ENCODE measurements at regions not wholly inside any gene's neighbourhood (a gene's known extent, or its start where the extent isn't known, plus 50 kb on each side); places are given as distances from the start of the nearest gene placed in this dataset.

GRCh38 chr4:170716868-170717267 is 627.1 kb upstream of the AADAT start:
- Mint-ChIP-seq H3K36me3 (ENCODE audit: low read depth, unreplicated experiment) (no peaks in the 10 kb centered on the region), H3K4me3 (ENCODE audit: unreplicated experiment) (no peak overlapping the region), H3K9me3 (ENCODE audit: unreplicated experiment) (no peaks in the 10 kb centered on the region), H3K4me1 (ENCODE audit: low read depth, unreplicated experiment) (no peaks in the 10 kb centered on the region), H3K27me3 (ENCODE audit: low read depth, unreplicated experiment) (no peaks in the 10 kb centered on the region), H3K27ac (ENCODE audit: unreplicated experiment) (no peak overlapping the region)
- DNase-seq (ENCODE audit: low read depth) (no peak), FAIRE-seq (no peak)
- no peak overlapping the region for H3K4me2 ChIP-seq (ENCODE audit: low read length)
- H4K20me1 ChIP-seq (ENCODE audit: insufficient read depth, low read length) = no peaks in the 10 kb centered on the region
- TF ChIP-seq CTCF (IDR thresholded peaks at IDR 0.05; ENCODE audit: insufficient read depth, low read depth, low read length) = no peak
- TF ChIP-seq EZH2 (IDR thresholded peaks at IDR 0.05; ENCODE audit: insufficient read depth, low read length) = no peak
- H3K9me3 ChIP-seq (ENCODE audit: insufficient read depth, low read depth, low read length) = no peaks in the 10 kb centered on the region
- H2AFZ ChIP-seq (ENCODE audit: low read depth, low read length) = no peak overlapping the region
- no peaks in the 10 kb centered on the region for H3K27me3 ChIP-seq (ENCODE audit: insufficient read depth, low read length)
- H3K36me3 ChIP-seq (ENCODE audit: insufficient read depth, low read length) = no peaks in the 10 kb centered on the region
- H3K9ac ChIP-seq (ENCODE audit: low read length) = no peak overlapping the region
- no peak overlapping the region for H3K27ac ChIP-seq (ENCODE audit: low read depth, low read length)
- no peak overlapping the region for H3K4me3 ChIP-seq (ENCODE audit: insufficient read depth, low read depth, low read length)
- H3K79me2 ChIP-seq (ENCODE audit: insufficient read depth, low read length) = no peaks in the 10 kb centered on the region
- H3K4me1 ChIP-seq (ENCODE audit: insufficient read depth, low read length) = no peaks in the 10 kb centered on the region

- no peak overlapping the region for H2AFZ ChIP-seq (ENCODE audit: low read depth, low read length)
- H3K4me3 Mint-ChIP-seq (ENCODE audit: unreplicated experiment) = no peak overlapping the region
Observed at GRCh38 chr4:170705907-170706306, 616.2 kb upstream of the AADAT start.

More at GRCh38 chr4:170705907-170706306, 616.2 kb upstream of the AADAT start:
- no peaks in the 10 kb centered on the region for H3K36me3 Mint-ChIP-seq (ENCODE audit: low read depth, unreplicated experiment)
- no peaks in the 10 kb centered on the region for H3K79me2 ChIP-seq (ENCODE audit: insufficient read depth, low read length)
- H3K9me3 ChIP-seq (ENCODE audit: insufficient read depth, low read depth, low read length) = no peaks in the 10 kb centered on the region
- no peaks in the 10 kb centered on the region for H4K20me1 ChIP-seq (ENCODE audit: insufficient read depth, low read length)
- peaks cover 6% of the 10 kb centered on the region for H3K4me1 Mint-ChIP-seq (ENCODE audit: low read depth, unreplicated experiment)
- H3K4me3 ChIP-seq (ENCODE audit: insufficient read depth, low read depth, low read length) = no peak overlapping the region
- H3K9me3 Mint-ChIP-seq (ENCODE audit: unreplicated experiment) = no peaks in the 10 kb centered on the region
- no peak overlapping the region for H3K27ac ChIP-seq (ENCODE audit: low read depth, low read length)
- H3K27me3 ChIP-seq (ENCODE audit: insufficient read depth, low read length) = no peaks in the 10 kb centered on the region
- H3K27ac Mint-ChIP-seq (ENCODE audit: unreplicated experiment) = no peak overlapping the region
- FAIRE-seq = no peak
- H3K9ac ChIP-seq (ENCODE audit: low read length) = no peak overlapping the region
- no peak overlapping the region for H3K4me2 ChIP-seq (ENCODE audit: low read length)
- no peak for DNase-seq (ENCODE audit: low read depth)
- H3K36me3 ChIP-seq (ENCODE audit: insufficient read depth, low read length) = no peaks in the 10 kb centered on the region
- H3K4me1 ChIP-seq (ENCODE audit: insufficient read depth, low read length) = no peaks in the 10 kb centered on the region
- TF ChIP-seq CTCF (IDR thresholded peaks at IDR 0.05; ENCODE audit: insufficient read depth, low read depth, low read length) = no peak
- TF ChIP-seq EZH2 (IDR thresholded peaks at IDR 0.05; ENCODE audit: insufficient read depth, low read length) = no peak
- no peaks in the 10 kb centered on the region for H3K27me3 Mint-ChIP-seq (ENCODE audit: low read depth, unreplicated experiment)

Measured in astrocyte (in vitro differentiated cells and primary cell).